CD4-positive, alpha-beta T cell treated with Interleukin-10 for 1 hour (primary cell): ENCODE measurements at regions not wholly inside any gene's neighbourhood (a gene's known extent, or its start where the extent isn't known, plus 50 kb on each side); places are given as distances from the start of the nearest gene placed in this dataset.
"Not testable (repeated sequence)": the region's sequence is repeated elsewhere in the genome, so short reads cannot be mapped to it uniquely, and the experiment has no call there.

Experiments used
- DNase-seq: peaks from one replicate; pipeline ENCODE4 v3.0.0-alpha.2; 2020

DNA sequence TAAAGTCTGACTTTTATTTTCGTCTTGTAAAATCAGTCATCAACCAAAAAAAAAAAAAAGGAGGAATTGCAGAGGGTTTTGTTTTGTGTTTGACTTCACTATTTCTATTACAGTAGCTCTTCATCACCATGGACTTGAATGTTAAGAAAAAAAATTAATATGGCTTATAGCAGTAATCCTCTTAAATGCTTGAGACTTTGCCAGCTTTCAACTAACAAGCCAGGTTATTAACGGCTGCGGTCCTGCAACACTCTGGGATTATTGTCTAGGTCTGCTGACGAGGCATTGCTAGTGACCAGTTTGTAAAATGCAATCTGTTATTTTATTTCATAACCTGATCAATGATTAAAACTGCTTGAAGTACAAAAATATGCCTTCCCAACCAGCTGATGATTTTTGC is 647.2 kb upstream of the KLHL1 start:
- DNase-seq: no peak

DNA sequence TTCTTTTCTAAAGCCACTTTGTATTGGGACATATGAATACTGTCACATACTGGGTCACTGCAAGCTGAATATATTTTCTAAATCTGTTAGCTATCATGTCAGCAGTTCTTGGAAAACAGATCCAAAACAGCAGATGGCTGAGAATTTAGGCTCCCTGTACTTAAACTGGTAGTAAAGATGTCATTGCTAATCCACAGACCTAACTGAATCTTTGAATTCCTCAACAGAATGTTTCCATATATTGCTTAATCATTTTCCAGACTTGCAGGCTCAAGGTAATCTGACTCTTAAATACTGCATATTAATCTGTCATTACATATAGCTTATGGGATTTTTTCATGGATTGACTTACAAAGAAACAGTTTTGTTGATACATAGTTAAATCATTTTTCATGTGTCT is 639.0 kb upstream of the KLHL1 start:
- DNase-seq: no peak

DNA sequence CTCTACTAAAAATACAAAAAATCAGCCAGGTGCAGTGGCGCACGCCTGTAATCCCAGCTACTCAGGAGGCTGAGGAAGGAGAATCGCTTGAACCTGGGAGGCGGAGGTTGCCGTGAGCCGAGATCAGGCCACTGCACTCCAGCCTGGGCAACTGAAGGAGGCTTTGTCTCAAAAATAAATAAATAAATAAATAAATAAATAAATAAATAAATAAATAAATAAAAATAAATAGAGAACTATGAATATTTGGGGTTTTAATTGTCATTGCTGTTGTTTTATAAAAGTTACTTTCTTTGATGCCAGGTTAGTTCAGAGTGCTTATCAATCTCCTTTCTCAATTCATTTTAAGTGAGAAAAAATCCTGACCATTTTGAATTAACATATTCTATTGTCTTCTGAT is 638.2 kb upstream of the KLHL1 start:
- DNase-seq: not testable (repeated sequence)

DNA sequence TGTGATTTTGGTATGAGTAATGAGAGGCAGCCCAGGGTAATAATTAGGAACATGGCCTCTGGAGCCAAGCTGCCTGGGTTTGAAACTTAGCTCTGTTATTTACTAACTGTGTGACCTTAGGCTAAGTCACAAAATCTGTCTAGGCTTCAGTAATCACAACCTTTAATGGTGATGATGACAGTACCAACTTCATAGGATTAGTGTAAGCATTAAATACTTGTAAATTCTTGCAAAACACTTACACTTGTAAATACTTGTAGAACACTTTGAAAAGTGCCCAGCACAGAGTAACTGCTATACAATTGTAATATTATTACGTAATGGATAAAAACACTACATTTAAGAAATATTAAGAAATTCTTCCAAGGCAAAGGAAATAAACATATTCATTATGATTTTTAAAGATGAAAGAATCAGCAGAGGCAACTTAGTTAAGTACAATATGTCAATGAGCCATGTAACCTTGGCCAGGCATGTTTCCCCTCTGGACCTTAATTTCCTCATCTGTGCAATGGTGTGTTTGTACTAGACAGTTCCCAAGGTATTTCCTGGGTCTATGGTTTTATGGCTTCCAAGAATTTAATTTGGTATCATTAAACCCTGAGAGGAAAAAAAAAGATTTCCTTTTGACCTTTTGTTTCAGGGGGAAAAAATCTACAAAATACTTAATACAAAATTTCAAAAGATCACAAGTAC is 628.5 kb upstream of the KLHL1 start:
- no peak for DNase-seq

DNA sequence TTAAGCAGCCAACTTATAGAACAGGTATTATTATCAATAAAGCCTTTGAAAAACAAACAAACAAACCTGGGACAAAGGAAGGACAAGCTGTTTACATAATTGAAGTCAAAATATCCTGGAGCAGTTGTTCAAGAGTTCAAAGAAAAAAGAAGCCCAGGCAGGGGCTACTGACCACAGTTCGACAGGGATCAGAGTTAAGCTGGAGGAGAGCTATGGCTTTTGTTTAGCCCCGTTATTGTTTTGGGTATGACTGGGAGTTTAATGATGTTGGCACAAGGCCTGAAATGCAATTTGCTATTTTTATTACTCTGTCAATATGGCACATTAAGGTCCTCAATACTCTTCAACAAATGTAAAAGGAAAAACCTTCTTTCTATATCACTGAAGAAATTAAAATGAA is 624.4 kb upstream of the KLHL1 start:
- DNase-seq: no peak

DNA sequence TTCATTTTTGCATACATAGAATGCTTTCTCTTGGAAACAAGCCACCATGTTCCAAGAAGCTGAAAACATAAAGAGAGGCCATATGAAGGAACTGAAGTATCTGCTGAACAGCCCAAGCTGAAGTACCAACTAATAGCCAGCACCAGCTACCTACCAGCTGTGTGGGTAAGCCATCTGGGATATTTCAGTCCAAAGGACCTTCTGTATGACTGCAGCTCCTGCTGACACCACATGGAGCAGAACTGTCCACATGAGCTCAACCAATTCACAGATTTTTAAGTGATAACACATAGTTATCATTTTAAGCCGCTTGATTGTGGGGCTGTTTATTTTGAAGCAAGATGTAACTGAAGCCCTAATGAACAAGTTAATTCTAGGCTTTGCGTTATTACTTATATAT is 621.1 kb upstream of the KLHL1 start:
- no peak for DNase-seq

DNA sequence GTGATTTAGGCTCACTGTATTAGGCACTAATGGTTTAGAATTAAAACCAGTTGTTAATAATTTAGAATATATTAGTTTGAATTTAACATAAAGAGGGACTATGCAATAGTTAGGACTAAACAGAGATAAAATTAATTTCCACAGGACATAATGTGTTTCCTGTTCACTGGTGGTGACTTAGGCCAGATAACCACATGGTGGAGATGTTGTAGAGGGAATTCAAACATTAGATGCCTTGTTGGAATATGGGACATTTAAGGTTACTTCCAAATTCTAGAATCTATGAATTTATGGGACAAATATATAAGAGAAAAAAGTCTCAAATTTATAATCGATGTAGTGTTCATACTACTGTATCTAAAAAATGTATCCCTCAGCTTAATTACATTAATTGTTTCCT is 615.5 kb upstream of the KLHL1 start:
- no peak for DNase-seq

DNA sequence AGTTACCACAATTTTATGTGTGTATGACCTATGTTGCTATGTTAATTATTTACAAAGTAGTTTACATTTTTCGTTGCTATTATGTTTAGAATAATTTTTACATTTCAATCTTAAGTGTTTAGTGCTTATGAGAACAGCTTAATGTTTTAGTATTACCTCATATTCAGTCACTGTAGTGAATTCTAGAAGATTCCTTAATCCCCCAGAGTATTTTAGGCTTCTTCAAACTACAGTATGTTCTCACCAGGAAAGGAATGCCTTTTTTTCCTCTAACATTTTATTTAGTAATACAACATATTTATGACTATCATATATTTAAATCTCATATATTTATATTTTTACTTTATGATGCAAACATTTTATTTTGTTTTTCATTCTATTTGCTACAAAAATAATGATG is 612.1 kb upstream of the KLHL1 start:
- no peak for DNase-seq

DNA sequence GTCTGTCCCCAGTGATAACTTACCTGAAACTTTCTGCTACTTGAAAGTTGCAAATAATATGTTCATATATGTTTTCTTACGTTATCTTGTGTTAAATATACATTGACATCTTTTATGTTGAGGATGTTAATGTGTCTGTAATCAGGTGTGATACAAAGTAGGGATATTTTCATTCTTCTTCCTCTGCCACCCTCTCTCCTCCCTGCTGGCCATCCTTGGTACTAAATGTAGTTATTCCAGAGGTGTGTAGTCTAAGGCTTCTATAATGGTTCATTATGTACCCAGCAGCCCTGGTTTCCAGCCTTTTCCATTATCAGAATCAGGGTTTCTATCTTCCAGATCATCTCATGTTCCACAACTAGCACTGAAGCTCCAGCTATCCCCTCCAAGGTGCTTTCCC is 606.7 kb upstream of the KLHL1 start:
- DNase-seq: no peak

DNA sequence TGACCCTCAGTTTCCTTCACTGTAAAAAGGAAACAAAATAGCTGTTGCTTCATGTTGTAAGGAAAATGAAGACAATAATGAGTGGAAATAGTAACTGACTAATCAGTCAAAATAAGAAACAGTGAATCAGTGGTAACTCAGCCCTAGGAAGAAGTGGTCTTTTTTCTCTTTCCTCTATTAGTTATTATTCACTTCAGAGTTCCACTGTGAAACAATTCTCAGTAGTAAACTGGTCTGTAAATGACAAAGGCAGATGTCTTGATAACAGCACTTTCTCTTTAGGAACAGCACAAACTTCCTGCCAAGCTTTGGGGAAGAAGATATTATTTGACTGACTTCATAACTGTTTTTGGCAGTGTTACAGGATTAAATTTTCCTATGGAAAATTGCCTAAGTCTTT is 600.5 kb upstream of the KLHL1 start:
- DNase-seq: no peak

DNA sequence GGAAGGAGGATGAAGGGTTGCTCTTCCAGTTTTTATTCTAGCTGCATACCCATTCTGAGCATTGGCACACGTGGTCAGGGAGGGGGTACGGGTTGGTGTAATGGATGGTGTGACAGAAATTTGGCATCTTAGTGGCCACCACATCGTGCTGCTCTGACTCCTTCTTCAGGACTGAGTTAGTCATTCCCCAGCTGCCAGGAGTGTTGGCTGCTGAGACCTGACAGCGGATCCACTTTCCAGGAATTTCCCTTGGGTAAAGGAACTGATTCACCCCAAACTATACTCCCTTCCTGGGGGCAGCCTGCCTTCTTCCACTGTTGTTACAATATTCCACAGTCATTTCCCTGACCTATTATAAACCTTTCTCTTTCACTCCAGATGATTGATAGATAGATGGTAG is 595.5 kb upstream of the KLHL1 start:
- DNase-seq: no peak

DNA sequence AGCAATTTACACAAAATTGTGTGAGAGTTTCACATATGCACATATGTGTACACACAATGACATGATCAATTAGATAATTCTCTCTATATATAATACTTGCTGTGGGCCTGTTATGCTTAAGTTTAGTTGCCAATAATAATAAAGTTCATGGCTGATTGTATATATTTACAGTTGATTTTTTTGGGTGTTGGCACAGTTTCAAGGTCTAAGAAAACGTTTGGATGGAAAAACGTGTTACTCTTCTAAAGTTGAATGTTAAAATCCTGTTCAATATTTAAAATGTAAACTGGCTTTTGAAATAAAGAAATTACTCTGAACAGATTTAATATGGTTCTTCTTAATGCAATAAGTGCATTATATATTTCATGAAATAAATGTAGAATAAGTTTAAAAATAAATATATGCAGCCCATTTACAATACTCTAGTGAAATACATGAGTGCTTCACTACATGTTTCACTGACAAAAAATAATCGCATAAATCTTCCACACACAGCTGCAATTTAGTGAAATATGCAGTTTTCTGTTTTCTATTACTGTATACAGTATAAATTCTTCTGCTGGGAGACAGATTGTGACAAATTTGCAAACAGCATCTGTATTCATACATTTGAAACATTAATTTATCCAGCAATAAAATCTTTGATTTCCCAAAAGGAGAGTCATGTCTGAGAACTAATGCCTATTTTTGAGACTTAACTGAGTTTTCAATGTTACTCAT is 586.9 kb upstream of the KLHL1 start:
- no peak for DNase-seq

DNA sequence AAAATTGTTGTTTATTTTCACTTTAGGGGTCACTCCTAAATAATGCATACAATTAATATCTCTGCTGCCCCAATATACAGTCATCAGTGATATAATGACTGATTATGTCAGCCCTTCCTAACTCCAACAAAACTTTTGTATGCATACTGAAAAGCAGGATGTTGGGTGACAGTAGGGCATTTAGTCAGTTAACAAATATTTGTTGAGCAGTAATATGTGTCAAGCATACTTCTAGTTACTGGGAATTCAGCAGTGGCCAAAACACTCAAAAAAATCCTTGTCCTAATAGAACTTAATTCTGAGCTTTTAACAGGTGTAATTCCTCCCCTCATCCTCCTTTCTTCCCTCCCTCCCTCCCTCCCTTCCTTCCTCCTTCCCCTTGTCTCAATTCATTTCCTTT is 560.7 kb upstream of the KLHL1 start:
- DNase-seq: no peak

DNA sequence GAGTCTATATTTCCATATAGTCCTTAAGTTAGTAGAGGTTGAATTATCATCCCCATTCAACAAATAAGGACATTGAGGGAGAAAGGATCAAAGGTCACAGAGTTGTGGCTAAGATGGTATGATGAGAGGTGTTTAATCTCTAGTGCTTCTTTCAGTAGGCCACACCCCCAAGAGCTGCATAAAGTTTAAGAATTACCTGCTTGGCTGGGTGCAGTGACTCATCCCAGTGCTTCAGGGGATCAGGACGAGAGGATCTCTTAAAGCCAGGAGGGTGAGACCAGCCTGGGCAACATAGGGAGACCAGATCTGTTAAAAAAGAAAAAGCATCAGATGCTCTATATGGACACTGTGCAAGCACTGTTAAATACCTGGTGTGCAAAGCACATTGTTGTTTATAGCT is 560.0 kb upstream of the KLHL1 start:
- DNase-seq: no peak

DNA sequence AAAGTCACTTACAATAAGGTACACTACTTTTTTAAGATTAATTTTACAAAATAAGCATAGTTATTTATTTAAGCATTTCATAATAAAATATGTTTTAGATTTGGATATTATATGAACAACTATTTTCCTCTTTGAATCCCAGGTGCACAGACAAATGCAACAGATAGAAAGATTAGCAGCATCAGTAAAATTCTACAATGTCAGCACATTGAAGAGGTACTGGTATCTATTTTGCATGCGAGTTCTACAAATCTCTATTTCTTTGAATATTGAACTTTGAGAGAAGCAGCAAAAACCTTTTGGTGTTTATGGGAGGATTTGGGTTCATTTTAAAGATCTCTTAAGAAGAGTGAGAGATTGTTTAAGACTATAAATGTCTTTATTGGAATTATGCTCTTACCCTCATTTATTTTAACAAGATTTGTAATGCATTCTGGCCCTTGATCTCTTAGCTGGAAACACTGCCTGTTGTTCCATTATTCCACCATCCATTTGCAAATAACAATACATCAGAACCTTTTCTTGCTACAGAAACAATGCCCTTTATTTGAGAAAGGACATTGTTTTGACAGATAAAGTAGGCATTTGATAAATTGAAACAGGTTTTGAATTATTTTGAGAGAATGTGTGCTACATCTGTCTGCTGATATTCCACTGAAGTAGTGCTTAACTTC is 558.8 kb upstream of the KLHL1 start:
- DNase-seq: no peak

DNA sequence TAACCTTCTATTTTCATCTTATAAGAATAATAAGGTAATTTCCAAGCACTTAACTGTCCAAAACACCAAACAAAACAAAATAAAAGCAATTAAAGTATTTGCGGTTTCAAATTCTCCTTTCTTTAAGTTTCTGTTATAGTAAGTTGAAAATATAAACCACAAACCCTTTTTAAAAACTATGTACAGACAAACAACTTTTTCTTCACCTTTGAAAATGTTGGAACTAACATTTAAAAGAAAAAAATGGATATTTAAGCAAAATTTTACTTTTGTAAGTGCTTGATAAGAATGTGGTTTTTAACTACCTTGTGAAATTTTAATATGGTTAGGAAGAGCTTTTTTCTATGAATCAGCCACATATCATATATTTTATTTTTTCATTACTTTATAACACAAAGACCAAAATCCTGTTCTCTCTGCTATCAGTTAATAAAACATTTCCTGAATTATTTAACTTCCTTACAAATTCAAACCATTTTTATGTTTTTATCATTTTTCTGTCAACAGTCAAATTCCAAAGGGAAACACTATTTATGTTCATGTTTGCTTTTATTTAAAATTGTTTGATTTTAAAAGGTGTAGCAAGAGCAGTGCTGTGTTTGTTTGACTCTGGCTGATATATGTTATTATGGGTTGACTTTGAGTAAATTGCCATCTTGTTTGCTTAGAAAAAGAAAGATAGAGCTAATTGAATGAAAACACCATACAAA is 554.1 kb upstream of the KLHL1 start:
- no peak for DNase-seq

DNA sequence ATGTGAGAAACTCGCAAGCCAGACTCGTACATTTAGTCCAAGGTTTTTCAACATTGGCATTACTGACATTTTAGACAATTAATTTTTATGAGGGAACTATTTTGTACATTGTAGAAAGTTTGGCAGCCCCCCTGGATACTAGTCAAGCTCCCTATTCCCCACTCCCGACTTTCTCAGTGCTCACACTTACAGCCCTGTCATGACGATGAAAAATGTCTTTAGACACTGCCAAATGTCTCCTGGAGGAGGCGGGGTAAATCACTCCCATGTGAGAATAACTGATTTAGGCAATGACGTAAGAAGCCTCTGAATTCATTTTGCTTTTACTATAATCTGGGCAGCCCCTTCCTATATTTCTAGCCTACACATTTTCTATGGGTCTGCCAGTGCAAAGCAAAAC is 535.8 kb upstream of the KLHL1 start:
- DNase-seq: no peak

DNA sequence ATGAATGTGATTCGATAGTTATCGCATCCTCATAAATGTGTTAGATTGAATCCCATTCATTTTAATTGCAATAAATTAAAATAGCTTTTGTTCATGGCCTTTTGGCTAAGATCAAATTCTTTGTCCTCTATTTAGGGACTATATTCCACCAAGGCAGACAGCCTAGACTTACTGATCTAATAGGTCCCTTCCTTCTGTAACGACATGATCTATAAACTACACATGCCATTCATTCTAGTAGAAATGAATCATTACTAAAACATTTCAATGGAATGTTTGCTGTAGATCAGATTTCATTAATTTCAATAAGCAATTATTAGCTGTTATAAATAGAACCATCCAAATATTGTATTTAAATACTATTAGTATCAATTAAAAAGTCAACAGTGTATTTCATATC is 526.6 kb upstream of the KLHL1 start:
- DNase-seq: no peak

DNA sequence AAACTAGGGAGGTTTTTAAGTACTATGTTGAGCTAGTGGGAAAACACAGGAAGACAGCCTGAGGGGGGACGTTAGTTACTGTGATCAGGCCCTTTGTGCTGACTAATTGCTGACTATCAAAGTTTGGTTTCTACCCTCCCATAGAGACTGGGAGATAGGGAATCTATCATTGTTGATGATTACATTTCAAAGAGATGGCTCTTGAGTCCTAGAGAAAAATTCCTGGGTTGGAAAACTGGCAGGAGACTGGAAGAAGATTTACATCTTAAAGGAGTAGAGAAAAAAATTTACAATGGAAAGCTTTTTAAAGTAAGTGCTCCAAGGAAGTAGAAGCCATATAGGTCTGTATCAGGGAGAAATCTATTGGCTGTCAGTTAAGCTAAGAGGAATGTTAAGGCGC is 522.0 kb upstream of the KLHL1 start:
- DNase-seq: no peak

DNA sequence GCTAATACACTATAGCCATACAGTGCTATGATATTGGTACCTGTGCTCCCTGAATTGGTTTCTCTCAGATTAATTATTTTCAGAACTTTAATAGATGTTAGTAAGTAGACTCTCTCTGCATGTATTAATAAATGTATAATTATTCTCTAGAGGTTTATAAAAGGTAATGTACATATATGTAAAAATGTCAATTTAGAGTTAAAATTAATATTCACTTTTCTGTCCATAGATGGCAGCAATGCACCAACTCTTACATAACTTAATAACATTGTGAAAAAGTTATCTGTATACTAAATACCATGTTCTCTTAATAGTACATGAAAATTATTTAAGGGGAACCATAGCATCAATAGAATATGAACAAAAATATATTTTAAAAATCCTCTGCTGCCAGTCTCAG is 515.0 kb upstream of the KLHL1 start:
- DNase-seq: no peak

DNA sequence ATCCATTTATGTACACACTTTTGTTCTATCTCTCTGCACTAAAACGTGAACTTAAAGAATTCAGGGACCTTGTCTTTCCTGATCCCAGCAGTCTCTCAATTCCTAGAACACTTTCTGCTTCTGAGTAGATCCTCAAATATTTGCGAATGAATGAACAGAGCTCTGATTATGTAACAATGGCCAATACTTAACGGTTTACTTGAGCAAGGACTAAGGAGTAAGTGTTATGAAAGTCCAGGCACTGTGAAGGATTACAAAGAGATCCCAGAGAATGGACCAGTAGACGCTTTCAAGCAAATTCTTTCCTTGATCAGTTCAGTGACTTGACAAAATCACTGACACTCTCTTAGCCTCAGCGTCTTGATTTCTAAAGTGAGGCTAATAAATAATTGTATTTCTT is 514.5 kb upstream of the KLHL1 start:
- DNase-seq: no peak

DNA sequence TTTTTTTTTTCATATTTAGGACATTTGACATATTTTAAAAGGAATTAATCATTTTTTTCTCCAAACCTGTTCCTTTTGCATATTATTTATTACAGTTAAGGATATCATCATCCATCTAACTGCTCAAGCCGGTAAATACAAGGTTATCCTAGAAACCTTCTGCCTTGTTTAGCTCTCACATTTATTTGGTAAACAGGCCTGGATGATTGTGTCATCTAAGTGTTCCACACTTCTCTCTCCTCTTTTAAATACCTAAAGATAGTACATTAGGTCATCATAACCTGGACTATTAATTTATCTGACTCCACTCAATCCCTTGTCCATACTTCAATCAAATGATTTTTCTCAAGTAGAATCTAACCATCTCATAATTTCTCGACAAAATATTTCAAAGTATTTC is 511.7 kb upstream of the KLHL1 start:
- no peak for DNase-seq

DNA sequence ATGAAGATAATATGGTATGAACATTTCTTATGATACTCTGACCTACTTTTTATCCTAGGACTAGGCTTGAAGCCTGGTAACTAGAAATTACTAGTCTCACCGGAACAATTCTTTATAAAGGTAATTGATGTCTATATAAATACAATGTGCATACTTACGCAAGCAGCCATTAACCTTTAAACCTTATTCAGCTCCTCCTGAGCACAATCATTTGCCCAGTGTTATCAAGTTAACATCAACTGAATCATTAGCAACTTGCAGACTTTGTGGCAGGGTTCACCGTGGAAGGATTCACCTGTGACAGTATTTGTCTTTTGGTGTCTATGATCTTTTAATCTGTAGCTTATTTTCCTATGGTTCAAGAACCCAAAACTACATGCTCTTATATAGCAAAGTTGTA is 508.6 kb upstream of the KLHL1 start:
- DNase-seq: no peak

DNA sequence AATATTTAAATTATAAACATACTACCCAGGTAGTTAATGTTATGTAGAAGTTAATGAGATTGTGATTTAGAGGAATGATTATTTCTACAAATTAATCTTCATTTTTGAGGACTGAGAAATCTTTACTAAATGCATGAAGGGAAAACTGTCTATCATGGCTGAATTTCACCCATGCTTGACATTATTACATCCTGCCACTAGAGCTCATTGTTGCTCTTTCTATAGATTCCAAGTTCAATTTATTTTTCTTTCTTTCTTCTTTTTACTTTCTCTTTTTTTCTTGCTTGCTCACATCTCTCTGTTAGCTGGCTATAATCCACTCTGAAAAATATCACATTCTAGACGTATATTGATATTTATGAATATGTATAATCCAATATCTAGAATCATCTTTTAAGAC is 505.0 kb upstream of the KLHL1 start:
- DNase-seq: no peak
